ENCODE measurements at regions not wholly inside any gene's neighbourhood (a gene's known extent, or its start where the extent isn't known, plus 50 kb on each side); places are given as distances from the start of the nearest gene placed in this dataset.
"Not testable (repeated sequence)": the region's sequence is repeated elsewhere in the genome, so short reads cannot be mapped to it uniquely, and the experiment has no call there.

DNA sequence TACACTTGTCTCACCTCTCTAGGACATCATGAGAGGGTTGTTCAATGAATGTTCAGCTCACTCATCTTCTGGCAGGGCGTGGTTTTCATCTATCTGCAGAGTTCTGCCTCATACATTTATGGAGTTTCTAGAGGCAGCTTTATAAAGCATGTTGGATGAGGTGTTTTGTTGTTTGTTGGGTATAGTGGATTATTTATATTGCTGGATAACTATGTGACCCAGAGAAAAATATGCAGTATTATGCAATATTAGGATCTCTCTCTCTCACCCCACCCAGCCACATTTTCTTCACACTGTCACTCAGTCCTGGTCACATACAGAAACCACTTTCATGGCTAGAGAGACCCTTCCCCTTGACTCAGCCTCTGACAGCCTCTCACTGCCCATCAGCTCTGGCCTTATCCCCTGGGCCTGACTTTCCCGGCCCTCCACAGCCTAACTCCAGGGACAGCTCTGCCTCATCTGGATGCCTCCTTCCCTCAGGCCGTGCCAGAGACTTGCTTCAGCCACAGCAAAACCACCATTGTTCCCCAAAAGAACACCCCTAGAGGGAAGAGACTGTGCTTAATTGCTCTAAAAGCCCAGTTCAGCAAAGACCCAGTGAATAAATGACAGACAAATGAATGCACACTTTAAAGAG, 260.3 kb downstream of the MYCN start:
- no peak for DNase-seq

DNA sequence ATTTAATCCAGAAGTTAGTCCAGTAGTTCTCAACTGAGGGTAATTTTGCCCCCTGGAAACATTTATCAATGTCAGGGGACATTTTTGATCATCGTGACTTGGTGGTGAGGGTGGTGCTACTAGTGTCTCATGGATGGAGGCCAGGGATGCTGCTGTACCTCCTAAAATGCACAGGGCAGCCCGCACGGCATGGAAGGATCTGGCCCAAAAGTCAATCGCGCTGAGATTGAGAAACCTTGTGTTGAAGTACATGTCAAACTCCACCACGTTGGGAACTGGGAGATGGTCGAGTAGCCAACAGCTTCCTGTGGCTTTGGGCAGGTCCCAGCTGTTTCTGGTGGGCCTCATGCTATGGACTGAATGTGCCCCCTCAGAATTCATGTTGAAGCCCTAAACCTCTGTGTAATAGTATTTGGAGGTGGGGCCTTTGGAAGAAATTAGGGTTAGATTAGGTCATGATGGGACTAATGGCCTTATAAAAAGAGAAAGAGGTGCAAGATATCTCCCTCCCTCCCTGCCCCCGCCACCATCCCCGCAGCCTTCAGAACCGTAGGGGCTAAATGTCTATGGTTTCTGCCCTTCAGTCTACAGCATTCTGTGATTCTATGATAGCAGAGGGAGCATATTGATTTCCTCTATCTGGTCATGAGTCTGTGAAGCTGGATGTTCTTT, 259.7 kb downstream of the MYCN start:
- no peak for DNase-seq

DNA sequence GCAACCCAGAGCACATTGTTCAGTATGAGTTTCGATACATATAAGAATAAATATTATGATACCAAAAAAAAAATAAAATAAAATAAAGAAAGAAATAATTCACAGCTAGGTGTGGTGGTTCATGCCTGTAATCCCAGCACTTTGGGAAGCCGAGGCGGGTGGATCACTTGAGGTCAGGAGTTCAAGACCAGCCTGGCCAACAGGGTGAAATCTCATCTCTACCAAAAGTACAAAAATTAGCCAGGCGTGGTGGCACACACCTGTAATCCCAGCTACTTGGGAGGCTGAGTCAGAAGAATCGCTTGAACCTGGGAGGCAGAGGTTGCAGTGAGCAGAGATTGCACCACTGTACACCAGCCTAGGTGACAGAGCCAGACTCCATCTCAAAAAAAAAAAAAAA, 258.9 kb downstream of the MYCN start:
- DNase-seq = not testable (repeated sequence)

DNA sequence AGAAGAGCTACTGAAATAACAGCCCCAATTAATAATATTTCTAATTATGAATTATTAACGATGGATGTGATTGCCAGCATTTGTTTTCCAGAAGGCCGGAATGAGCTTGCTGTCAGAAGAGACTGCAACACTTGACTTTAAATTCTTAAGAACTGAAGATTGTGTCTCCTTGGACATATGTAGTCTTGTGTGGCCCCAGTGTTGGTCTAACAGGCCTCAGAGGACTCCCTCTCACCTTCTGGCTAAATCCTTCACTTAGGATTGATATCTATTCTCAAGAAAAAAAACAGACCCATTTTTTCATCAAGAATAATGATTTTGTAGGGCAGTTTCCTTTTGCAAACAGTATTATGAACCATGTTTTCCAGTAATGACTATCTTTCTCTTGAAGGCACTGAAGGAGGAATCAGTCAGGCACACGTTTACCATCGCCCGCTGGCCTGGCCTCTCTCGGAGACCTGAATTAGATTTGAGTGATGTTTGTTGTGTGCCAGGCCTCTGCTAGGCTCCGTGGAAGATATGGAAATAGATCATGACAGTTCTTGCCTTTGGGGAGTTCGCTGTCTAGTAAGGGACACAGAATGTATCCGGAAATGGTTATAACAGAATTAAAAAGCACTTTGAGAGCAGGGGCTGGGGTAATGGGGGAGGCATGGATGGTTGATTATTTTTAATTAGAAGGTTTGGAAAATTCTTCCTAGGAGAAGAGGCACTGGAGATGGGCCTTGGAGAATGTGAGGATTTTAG, 258.0 kb downstream of the MYCN start:
- DNase-seq = no peak

DNA sequence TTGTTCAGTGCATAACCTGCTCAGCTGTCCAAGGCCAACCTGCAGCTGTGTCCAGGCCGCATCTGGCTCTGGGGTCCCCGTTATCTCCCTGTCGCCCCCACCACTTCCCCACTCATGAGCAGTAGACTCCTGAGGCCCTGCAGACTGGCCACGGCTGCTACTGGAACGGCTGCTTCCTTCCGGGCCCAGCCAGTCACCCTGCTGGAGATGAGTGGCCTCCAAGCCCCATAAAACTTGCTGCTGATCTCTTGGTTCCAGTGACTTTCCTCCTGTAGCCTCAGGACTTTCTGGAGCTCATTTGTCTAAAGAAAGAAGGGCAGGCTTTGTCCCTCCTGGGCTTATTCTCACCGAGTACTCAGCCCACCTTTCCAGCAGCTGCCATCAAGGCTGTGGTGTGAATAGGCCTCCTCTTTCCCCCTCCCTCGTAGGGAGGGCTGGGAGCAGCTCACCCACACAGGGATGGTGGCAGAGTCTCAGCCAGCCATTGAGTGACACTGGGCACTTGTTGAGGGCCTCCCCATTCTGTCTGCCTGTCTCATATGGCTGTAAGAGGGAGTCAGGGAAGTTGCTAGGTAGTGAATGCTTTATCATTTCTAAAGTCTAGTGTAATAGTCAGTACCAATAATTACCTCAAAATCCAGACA, 257.3 kb downstream of the MYCN start:
- no peak for DNase-seq

DNA sequence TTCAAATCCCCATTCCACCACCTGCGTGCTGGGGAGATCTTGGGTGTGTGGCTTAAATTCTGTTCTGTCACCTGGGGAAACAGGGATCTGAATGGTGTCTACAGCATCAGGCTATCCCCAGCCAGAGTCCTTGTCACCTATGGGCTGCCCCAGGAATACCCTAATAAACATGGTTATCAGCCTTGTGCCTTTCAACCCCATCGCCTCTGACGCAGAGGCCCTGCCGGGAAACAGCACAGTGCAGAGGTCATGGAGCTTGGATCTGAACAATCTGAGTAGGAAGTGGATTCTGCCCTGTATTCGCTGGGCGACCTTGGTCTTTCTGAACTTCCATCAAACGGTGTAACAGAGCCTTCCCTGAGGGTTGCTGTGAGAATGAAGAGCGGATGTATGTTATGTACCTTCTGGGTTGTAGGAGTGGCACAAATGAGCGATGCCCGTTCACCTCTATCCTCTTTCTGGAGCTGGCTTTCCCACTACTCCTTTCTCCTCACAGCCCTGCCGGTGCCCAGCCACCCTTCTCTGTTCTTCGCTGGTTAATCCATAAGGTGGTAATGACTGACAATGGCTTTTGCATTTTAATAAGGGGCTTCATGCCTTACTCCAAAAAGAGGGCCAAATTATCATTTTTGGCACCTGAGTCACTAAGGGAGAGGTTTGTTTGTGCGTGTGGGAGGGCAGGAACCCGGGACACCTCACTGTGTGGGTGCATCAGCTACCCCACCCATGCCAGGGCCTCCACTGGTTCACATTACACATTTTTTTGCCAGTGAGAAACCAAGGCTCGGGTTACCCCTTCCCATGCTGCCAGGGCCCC, 256.5 kb downstream of the MYCN start:
- DNase-seq = no peak

DNA sequence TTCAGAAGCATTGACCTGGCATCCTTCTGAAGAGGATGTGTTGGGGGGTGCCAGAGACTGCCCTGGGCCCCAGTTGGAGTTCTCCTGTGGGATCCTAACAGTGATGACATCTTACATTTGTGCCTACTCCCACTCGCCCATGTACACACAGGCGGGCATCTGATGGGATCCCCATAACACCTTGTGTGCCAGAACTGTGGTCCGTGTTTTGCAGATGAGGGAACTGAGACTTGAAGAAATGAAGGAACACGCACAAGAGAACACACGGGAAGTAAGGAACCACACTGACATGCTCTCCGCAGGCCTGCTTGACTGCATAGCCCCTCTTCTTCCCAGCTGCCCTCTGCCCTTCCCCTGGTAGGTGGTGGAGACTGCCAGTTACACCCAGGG, 255.3 kb downstream of the MYCN start:
- DNase-seq = no peak

DNA sequence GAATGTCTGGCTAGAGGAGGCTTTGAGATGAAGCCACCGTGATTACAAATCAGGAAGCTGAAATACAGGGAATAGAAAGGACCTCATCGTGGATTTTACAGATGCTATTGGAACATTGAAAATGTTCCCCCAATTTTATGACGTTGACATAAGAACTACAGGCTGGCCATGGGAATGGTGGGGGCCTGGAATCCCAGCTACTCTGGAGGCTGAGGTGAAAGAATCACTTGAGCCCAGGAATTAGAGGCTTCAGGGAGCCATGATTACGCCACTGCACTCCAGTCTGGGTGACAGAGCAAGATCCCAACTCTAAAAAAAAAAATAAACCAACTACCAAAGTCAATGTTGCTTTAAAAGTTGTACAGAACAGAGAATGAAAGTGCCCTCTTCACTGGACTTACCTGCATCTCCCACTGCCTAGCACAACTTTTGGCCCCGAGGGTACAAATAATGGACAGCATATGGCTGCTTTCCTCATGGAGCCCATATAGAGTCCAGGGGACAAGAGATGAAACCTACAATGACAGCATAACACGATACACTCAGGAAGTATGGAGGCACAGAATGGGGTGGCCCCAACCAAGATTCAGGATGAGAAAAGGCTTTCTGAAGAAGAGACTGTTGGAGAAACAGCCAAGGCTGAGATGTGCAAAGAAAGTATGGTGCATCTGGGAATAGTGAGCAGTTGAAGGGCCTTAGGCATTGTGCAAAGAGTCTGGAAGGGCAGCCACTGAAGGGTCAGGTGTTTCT, 254.8 kb downstream of the MYCN start:
- DNase-seq = no peak

DNA sequence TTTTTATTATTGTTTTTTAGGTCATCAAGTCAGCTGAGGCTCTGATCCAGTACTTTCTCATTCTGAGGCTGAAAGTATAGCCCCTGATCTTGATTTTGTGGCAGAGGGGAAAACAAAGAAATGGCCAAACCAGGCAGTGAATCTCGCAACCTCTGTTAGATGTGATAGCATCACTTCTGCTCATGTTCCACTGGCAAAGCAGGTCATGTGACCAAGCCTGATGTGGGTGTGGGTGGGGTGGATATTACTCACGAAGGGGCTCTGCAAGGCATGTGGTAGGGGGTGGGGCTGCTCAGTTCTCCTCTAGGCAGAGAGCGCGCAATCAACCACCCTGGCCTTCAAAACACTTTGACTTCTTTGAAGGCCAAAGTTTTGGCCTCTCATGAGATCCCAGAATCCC, 254.2 kb downstream of the MYCN start:
- DNase-seq = no peak

DNA sequence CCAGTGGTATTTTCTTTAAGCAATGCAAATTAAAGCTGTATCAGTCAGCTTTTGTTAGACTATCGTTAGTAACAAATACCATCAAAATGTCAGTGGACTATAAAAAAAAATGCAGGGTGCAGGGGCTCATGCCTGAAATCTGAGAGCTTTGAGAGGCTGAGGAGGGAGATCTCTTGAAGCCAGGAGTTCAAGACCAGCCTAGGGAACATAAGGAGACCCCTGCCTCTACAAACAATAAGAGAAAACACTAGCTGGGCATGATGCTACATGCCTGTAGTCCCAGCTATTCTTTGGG, 253.7 kb downstream of the MYCN start:
- DNase-seq = no peak

DNA sequence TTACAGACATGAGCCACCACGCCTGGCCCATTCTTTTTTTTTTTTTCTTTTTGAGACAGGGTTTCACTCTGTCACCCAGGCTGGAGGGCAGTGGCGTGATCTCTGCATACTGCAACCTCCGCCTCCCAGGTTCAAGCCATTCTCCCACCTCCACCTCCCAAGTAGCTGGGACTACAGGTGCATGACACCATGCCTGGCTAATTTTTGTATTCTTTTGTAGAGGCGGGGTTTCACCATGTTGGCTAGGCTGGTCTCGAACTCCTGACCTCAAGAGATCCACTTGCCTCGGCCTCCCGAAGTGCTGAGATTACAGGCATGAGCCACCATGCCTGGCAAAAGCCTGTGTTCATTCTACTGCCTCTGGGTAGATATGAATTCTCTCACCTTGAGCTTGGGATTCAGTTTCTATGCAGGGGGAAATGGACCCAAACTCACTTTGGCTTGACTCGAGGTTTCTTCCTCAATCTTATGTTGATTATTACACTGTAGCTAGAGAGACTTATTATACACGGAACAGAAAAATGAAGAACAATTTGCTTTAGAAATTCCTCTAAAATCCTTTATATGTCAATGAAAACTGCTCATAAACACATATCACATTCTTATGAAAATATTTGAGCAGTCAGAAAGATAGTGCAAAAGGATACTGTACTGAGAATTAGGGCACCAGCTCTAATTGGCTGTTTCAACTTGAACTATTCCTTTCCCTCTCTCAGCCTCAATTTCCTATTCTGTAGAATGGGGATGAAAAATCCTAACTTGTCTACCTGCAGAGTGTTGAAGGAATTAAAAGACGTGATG, 252.3 kb downstream of the MYCN start:
- DNase-seq = no peak

DNA sequence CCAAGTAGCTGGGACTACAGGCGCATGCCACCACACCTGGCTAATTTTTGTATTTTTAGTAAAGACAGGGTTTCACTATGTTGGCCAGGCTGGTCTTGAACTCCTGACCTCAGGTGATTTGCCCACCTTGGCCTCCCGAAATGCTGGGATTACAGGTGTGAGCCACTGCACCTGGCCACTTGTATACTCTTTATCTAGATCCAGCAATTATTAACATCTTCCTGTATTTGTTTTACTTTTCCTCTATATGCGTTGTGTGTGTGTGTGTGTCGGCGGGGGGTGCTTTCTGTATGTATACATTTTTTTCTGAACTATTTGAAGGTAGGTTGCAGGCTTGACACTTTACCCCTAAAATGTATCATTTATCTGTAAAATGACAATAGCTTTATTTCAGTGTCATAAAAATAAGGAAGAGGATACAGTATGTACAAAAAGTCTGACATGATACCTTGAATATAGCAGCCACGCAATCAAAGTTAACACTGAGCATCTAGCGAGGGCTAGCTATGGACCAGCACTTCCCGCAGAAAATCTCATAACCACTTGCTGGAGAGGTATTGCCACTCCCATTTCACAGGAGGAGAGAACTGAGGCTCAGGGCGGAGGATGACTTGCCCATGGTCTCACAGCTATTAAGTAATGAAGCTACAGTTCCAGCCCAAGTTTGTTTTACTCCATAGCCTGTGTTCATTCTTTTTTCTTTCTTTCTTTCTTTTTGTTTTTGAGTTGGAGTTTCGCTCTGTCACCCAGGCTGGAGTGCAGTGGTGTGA, 251.3 kb downstream of the MYCN start:
- no peak for DNase-seq

DNA sequence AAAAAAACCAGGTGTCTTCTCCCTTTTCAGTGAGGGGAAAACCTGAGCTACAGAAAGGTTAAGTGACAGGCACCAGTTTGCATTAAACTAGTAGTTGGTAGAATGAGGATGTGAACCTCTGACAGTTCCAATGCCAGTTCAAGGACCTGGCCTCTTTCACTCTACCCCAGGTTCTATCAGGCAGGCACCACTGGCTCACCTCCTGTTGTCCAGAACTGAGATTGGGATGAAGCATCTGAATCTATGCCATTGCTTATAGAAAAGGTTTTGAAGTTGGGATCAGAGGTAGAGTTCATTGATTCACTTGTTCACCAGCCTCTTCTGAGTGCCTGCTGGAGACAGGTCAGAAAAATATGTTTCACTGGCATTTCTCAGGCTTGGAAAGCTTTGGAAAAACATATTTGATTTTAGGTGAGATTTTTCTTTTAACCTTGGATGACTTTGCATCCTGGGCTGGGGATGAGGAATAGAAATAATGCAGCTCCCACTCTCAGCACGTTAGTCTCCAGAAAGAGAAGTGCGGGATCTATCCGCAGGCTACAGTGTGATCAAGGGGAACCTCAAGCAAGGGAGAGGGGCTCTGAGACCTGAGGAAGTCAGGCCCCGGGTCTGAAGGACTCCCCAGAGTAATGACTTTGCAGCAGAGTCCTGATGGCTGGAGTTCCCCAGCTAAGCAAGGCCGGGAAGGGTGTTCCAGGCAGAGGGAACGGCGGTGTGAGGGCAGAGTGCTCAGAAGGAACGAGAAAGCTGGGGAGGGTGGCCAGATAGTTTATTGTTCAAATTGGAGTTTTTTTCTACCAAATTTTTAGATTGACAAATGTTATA, 250.3 kb downstream of the MYCN start:
- DNase-seq = no peak

DNA sequence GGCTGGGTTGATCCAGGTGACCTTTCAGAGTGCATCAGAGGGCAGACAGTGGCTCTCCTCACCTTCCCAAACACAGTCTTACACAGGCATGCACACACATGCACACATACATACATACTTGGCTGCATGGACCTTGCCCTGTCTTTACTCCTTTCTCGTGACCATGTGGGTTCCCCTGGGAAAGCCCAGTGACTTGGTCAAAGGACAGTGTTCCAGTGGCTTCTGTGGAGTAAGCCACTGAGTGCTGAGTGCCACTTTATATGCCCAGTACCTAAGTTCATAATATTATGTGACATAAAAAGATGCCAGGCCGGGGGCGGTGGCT, 249.4 kb downstream of the MYCN start:
- DNase-seq = no peak

DNA sequence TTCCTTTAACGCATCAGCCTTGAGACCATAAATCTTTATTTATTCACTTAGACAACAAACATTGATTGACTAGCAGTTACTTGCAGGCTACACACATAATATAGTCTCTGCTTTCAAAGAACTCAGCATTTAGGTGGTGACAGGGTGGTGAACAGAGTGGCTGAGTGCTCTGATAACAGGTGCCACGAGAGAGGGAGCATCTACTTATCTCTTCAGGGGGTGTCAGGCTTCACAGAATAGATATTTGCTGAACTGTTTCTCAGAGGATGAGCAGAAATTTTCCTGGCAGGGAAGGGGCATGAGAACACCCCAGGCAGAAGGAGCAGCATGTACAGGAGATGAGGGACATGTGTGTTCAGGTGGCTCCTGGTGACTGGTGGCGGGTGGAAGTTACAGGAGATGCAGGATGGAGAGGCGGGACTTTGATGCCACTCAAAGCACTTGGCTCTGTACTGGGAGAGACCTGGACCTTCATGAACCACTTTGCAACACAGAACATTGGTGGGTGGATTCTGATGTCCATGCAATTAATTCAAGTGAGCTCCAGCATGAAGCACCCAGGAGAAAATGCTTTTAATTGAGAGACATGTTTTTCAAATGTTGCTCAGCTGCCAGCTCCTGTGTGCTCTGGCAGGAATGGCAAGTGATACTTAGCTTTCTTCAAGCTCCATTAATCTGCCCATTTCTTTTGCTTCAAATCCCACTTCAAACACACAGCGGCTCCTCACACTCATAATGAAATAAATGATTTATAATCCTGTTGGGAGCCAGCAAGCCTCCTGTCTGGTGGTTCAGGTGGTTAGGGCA, 248.9 kb downstream of the MYCN start:
- DNase-seq = peak; percentile 79

DNA sequence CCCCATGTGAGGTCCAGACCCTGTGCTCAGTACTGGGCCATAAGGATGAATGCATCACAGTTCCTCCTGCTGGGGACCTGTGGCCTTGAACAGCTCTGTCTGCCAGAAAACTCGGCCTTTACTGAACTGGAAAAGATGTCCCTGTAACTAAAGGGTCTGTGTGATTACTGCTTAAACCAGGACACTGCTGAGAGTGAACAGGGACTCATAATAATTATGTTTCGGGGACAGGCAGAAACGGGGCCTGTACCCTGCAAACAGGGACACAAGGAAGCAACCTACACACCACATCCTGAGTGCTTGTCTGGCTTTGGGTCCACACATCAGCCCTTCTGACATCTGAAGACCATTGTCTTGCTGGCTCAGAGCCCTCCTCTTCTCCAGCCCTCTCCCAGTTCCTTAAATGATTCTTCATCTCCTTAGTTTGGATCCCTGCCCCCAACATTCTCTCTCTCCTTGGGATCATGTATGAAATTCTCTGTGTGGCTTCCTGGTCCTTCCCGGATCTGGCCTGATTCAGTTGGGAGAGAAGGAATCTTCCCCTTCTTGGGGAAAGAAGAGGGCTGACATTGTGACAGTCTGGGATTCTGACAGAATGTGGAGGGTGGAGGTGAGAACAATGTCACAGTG, 248.0 kb downstream of the MYCN start:
- DNase-seq = no peak

DNA sequence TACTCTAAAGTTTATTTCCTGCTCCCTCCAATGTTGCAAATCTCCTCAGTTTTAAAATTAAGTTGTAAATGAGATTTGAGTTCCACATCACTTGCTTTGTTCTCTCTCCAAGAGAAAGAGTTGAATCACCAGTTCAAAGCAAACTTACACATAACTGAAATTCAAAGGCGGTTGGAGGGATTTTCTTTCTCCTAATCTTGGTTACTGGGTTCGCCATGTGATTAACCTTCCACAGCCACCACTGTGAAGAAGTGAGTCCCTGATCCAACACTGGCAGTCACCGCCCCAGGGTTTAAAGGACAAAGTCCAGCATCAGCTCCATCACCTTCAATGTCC, 247.1 kb downstream of the MYCN start:
- no peak for DNase-seq
